ENCODE measurements at regions not wholly inside any gene's neighbourhood (a gene's known extent, or its start where the extent isn't known, plus 50 kb on each side); places are given as distances from the start of the nearest gene placed in this dataset.

- TF ChIP-seq POLR2A (IDR thresholded peaks at IDR 0.05; ENCODE audit: low read depth, low read length) (no peak), TAF1 (IDR thresholded peaks at IDR 0.05; ENCODE audit: borderline replicate concordance, low read depth, low read length) (no peak)
Observed at GRCh38 chr1:95948023-95948422, 714.0 kb downstream of the RWDD3 start.

Measured in GM12892 (cell line).